GM12878 (cell line): ENCODE measurements at regions not wholly inside any gene's neighbourhood (a gene's known extent, or its start where the extent isn't known, plus 50 kb on each side); places are given as distances from the start of the nearest gene placed in this dataset.

Experiments used
- CTCF ChIP-seq, 3 experiments: IDR thresholded peaks in 2 of 3; conservative IDR thresholded peaks in 1 of 3; 2 replicates each; pipeline ENCODE4 v1.5.1; 2011; ENCODE audit warnings: low read depth in 3 of 3, low read length in 3 of 3, mild to moderate bottlenecking in 3 of 3, control low read depth in 2 of 3, moderate library complexity in 2 of 3, inconsistent platforms in 1 of 3, mixed read lengths in 1 of 3; ENCODE audit not compliant: control insufficient read depth in 2 of 3, insufficient read depth in 1 of 3; ENCODE audit errors: extremely low read depth in 1 of 3
- ELK1 ChIP-seq: IDR thresholded peaks from 2 replicates; pipeline ENCODE4 v1.6.1; 2012; ENCODE audit warnings: low read depth, low read length, improper control_type of control experiment
- EZH2 ChIP-seq: IDR thresholded peaks from 2 replicates; pipeline ENCODE4 v1.6.1; 2012; ENCODE audit warnings: low read depth, mild to moderate bottlenecking, control low read depth, inconsistent platforms, low read length, borderline replicate concordance; ENCODE audit not compliant: control insufficient read depth
- FOXM1 ChIP-seq: IDR thresholded peaks from 2 replicates; pipeline ENCODE4 v1.6.1; 2012; ENCODE audit warnings: low read depth, mild to moderate bottlenecking, inconsistent platforms, low read length, moderate library complexity
- GABPA ChIP-seq: IDR thresholded peaks from 2 replicates; pipeline ENCODE4 v1.6.1; 2014; ENCODE audit warnings: antibody characterized with exemption, low read depth, mild to moderate bottlenecking, inconsistent platforms
- JUND ChIP-seq: IDR thresholded peaks from 2 replicates; pipeline ENCODE4 v1.6.1; 2012; ENCODE audit warnings: low read depth, mild to moderate bottlenecking, low read length, improper control_type of control experiment, moderate library complexity
- PKNOX1 ChIP-seq: fragments of 450-650 bp; IDR thresholded peaks from 2 replicates; pipeline ENCODE4 v1.6.1; 2016; ENCODE audit warnings: mild to moderate bottlenecking
- POLR2A ChIP-seq: IDR thresholded peaks from 2 replicates; pipeline ENCODE4 v1.6.1; 2011; ENCODE audit warnings: low read depth, mild to moderate bottlenecking, low read length
- RCOR1 ChIP-seq: conservative IDR thresholded peaks from 2 replicates; pipeline ENCODE4 v1.6.1; 2012; ENCODE audit warnings: low read depth, low read length, improper control_type of control experiment
- TAF1 ChIP-seq: IDR thresholded peaks from 2 replicates; pipeline ENCODE4 v1.6.1; 2011; ENCODE audit warnings: mild to moderate bottlenecking, low read depth, low read length, borderline replicate concordance
- TCF3 ChIP-seq: IDR thresholded peaks from 2 replicates; pipeline ENCODE4 v1.6.1; 2012; ENCODE audit warnings: low read depth, mild to moderate bottlenecking, low read length, borderline replicate concordance; ENCODE audit not compliant: insufficient read depth
- TCF7 ChIP-seq: IDR thresholded peaks from 2 replicates; pipeline ENCODE4 v1.6.1; 2014; ENCODE audit warnings: antibody characterized with exemption, borderline replicate concordance
- ZBTB33 ChIP-seq: fragments of 450-650 bp; IDR thresholded peaks from 2 replicates; pipeline ENCODE4 v1.6.1; 2017; ENCODE audit warnings: mild to moderate bottlenecking

- TF ChIP-seq EZH2 (no peak), RCOR1 (no peak), GABPA (no peak), FOXM1 (no peak), POLR2A (no peak), ELK1 (no peak), TCF3 (no peak), ZBTB33 (no peak), PKNOX1 (no peak), TCF7 (no peak), TAF1 (no peak), CTCF (IDR thresholded peaks at IDR 0.05 in 2 of 3, conservative IDR thresholded peaks at IDR 0.05 in 1 of 3; ENCODE audit: control insufficient read depth in 2 of 3, extremely low read depth in 1 of 3, insufficient read depth in 1 of 3, low read depth in 3 of 3, low read length in 3 of 3) (no peak), JUND (no peak)
These were observed 82.8 kb downstream of the IGLL1 start for GRCh38 chr22:23497016-23497885.
